OCI-LY7 (cell line): ENCODE measurements at regions not wholly inside any gene's neighbourhood (a gene's known extent, or its start where the extent isn't known, plus 50 kb on each side); places are given as distances from the start of the nearest gene placed in this dataset.
"Not testable (repeated sequence)": the region's sequence is repeated elsewhere in the genome, so short reads cannot be mapped to it uniquely, and the experiment has no call there.

Experiments used
- BruUV-seq: library from RNA; stranded (reverse); fragments of 400-500 nt; replicated peaks from 2 replicates; lab custom pipeline; 2021; lab: Mats Ljungman, UMichigan
- CTCF ChIA-PET: fragments of 300-600 bp; sonication (Branson Sonifier 250); formaldehyde crosslinking; loops from one replicate; lab custom pipeline; 2022; ENCODE audit warnings: antibody characterized with exemption; ENCODE audit not compliant: unreplicated experiment; lab: Charles Lee
- POLR2A ChIA-PET: fragments of 300-600 bp; sonication (Branson Sonifier 250); formaldehyde crosslinking; loops from one replicate; lab custom pipeline; 2022; ENCODE audit warnings: antibody characterized with exemption; lab: Charles Lee
- DNase-seq: peaks from one replicate; pipeline ENCODE4 v3.0.0-alpha.2; 2015; ENCODE audit warnings: low spot score
- H2AFZ ChIP-seq: fragments of 200-600 bp; sonication (generic), shearing (Covaris generic); 2 replicates; pipeline ENCODE4 v1.6.1; 2014; ENCODE audit warnings: mild to moderate bottlenecking, antibody characterized with exemption, low read length, moderate library complexity
- H3K27ac ChIP-seq: fragments of 200-600 bp; sonication (generic); 2 replicates; pipeline ENCODE4 v1.5.1; 2014; ENCODE audit warnings: mixed run types, low read depth, mild to moderate bottlenecking, moderate library complexity, low read length, inconsistent platforms; ENCODE audit not compliant: poor library complexity, severe bottlenecking
- H3K36me3 ChIP-seq: fragments of 200-600 bp; sonication (generic); 2 replicates; pipeline ENCODE4 v1.6.1; 2014; ENCODE audit warnings: mild to moderate bottlenecking, antibody characterized with exemption, low read length, moderate library complexity, mixed read lengths; ENCODE audit not compliant: insufficient read depth
- H3K4me1 ChIP-seq: fragments of 200-600 bp; sonication (generic); 2 replicates; pipeline ENCODE4 v1.5.1; 2014; ENCODE audit warnings: mild to moderate bottlenecking, low read length; ENCODE audit not compliant: insufficient read depth, poor library complexity, severe bottlenecking
- H3K4me2 ChIP-seq: fragments of 200-600 bp; sonication (generic); 2 replicates; pipeline ENCODE4 v1.6.1; 2014; ENCODE audit warnings: mild to moderate bottlenecking, low read length
- H3K4me3 ChIP-seq: fragments of 200-600 bp; sonication (generic); 2 replicates; pipeline ENCODE4 v1.5.1; 2014; ENCODE audit warnings: mild to moderate bottlenecking, low read depth, low read length; ENCODE audit not compliant: poor library complexity, severe bottlenecking
- H3K79me2 ChIP-seq: fragments of 200-600 bp; sonication (generic); 2 replicates; pipeline ENCODE4 v1.6.1; 2016; ENCODE audit warnings: low read depth, mild to moderate bottlenecking, low read length, moderate library complexity, mixed read lengths; ENCODE audit not compliant: insufficient read depth
- H3K9me2 ChIP-seq: fragments of 200-600 bp; sonication (generic); 2 replicates; pipeline ENCODE4 v1.6.1; 2016; ENCODE audit warnings: mild to moderate bottlenecking, low read length, mixed read lengths; ENCODE audit not compliant: insufficient read depth
- H3K9me3 ChIP-seq: fragments of 200-600 bp; sonication (generic); 2 replicates; pipeline ENCODE4 v1.6.1; 2014; ENCODE audit warnings: mild to moderate bottlenecking, mixed run types, low read length, mixed read lengths
- H4K20me1 ChIP-seq: fragments of 200-600 bp; sonication (generic); 2 replicates; pipeline ENCODE4 v1.6.1; 2014; ENCODE audit warnings: mild to moderate bottlenecking, antibody characterized with exemption, low read length, moderate library complexity, mixed read lengths; ENCODE audit not compliant: insufficient read depth
- EZH2phosphoT487 ChIP-seq: fragments of 200-600 bp; sonication (generic); IDR thresholded peaks from 2 replicates; pipeline ENCODE4 v1.6.1; 2018; ENCODE audit warnings: low read depth, borderline replicate concordance, mild to moderate bottlenecking, mixed run types, antibody characterized with exemption, low read length, moderate library complexity, mixed read lengths
- intact Hi-C: fragments of 100-400 bp; cut with micrococcal nuclease; formaldehyde crosslinking; loops from one replicate; pipeline ENCODE4 v1.10.0; 2022; ENCODE audit not compliant: unreplicated experiment
- TF ChIP-seq, protein P1 (sequence below): fragments of 200-600 bp; sonication (generic); conservative IDR thresholded peaks from 2 replicates; pipeline ENCODE4 v1.5.1; 2014; ENCODE audit warnings: mild to moderate bottlenecking, antibody characterized with exemption, low read length, moderate library complexity, mixed read lengths

DNA sequence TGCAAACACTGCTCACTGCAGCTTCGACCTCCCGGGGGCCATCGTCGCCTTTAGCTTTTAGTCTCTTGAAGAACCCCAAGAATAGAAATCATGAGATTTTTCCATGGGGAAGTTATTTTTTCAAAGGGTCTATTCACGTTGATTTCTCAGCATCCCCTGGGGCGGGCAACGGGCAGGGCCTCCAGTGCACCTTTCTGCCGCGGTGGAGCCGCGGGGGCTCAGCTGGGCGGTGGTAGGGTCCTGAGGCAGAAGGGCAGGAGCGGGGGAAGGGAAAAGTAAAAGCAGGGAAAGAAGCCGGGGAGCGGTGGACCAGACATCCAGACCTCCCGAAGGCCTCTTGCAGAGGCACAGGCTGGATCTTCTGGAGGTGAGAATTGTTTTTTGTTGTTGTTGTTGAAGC is 253.8 kb downstream of the FAM72C start:
- no peak for DNase-seq
- BruUV-seq = no TSS peak
- no peaks in the 10 kb centered on the region for H3K36me3 ChIP-seq
- intact Hi-C loops = no loop called here
- H4K20me1 ChIP-seq = no peaks in the 10 kb centered on the region
- no peak overlapping the region for H3K27ac ChIP-seq
- CTCF ChIA-PET = no interaction called here
- H3K4me3 ChIP-seq = no peak overlapping the region
- H3K79me2 ChIP-seq = no peaks in the 10 kb centered on the region
- no peak for TF ChIP-seq EZH2phosphoT487
- TF ChIP-seq, protein P1, sequence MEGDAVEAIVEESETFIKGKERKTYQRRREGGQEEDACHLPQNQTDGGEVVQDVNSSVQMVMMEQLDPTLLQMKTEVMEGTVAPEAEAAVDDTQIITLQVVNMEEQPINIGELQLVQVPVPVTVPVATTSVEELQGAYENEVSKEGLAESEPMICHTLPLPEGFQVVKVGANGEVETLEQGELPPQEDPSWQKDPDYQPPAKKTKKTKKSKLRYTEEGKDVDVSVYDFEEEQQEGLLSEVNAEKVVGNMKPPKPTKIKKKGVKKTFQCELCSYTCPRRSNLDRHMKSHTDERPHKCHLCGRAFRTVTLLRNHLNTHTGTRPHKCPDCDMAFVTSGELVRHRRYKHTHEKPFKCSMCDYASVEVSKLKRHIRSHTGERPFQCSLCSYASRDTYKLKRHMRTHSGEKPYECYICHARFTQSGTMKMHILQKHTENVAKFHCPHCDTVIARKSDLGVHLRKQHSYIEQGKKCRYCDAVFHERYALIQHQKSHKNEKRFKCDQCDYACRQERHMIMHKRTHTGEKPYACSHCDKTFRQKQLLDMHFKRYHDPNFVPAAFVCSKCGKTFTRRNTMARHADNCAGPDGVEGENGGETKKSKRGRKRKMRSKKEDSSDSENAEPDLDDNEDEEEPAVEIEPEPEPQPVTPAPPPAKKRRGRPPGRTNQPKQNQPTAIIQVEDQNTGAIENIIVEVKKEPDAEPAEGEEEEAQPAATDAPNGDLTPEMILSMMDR = no peak
- no peaks in the 10 kb centered on the region for H3K4me1 ChIP-seq
- H3K9me3 ChIP-seq = no peaks in the 10 kb centered on the region
- H3K9me2 ChIP-seq = no peaks in the 10 kb centered on the region
- POLR2A ChIA-PET = interaction anchor here (0.6 kb wide), 1 partner anchor 23 kb away, joined by 3 read pairs; no protein-coding TSS in a partner anchor
- no peak overlapping the region for H2AFZ ChIP-seq
- H3K4me2 ChIP-seq = no peak overlapping the region

DNA sequence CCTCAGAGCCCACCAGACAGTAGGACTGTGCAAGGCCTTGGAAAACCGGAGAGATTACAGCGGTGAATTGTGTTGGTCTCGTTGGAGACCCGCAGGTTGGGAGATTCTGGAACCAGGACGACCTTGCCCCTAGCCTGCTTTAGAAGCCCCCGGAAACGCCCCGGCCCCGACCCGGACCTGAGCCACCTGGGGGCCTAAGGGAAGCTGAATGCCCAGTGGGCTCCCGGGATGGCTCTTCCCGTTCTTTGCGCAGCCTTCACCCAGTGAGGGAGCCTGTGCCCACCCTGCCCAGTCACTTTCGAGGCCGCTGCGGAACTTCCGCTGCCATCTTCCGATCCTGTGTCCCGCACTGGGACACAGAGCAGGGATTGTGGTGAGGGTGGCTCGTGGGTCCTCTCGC is 254.4 kb downstream of the FAM72C start:
- TF ChIP-seq, protein P1 = no peak
- no peak for TF ChIP-seq EZH2phosphoT487
- Histone ChIP-seq H2AFZ (no peak overlapping the region), H3K79me2 (no peaks in the 10 kb centered on the region), H3K4me1 (no peaks in the 10 kb centered on the region), H3K27ac (no peak overlapping the region), H3K9me3 (no peaks in the 10 kb centered on the region), H3K4me2 (no peak overlapping the region), H4K20me1 (no peaks in the 10 kb centered on the region), H3K4me3 (no peak overlapping the region), H3K9me2 (no peaks in the 10 kb centered on the region), H3K36me3 (no peaks in the 10 kb centered on the region)
- CTCF ChIA-PET = no interaction called here
- no TSS peak for BruUV-seq
- POLR2A ChIA-PET = interaction anchor here (0.6 kb wide), 1 partner anchor 22 kb away, joined by 3 read pairs; no protein-coding TSS in a partner anchor
- no peak for DNase-seq
- intact Hi-C loops = no loop called here

DNA sequence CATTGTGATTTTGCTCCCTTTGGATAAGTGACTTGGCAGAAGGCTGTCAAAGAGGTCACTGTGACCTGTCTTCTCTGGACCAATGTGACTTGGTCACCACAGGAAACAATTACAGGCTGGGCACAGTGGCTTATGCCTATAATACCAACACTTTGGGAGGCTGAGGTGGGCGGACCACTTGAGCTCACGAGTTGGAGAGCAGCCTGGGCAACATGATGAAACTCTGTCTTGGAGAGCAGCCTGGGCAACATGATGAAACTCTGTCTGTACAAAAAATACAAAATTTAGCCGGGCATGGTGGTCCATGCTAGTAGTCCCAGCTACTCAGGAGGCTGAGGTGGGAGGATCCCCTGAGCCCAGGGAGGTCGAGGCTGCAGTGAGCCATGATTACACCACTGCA is 256.9 kb downstream of the FAM72C start:
- H3K4me1 ChIP-seq, H3K9me3 ChIP-seq, BruUV-seq, H4K20me1 ChIP-seq, H3K4me3 ChIP-seq, H3K4me2 ChIP-seq, H3K36me3 ChIP-seq, DNase-seq, H3K9me2 ChIP-seq, H2AFZ ChIP-seq, intact Hi-C loops, H3K79me2 ChIP-seq, H3K27ac ChIP-seq, CTCF ChIA-PET: not testable (repeated sequence)
- POLR2A ChIA-PET = interaction anchor here (0.6 kb wide), 1 partner anchor 9 kb away, joined by 6 read pairs; no protein-coding TSS in a partner anchor
